Adipocyte (in vitro differentiated cells): ENCODE measurements at regions not wholly inside any gene's neighbourhood (a gene's known extent, or its start where the extent isn't known, plus 50 kb on each side); places are given as distances from the start of the nearest gene placed in this dataset.

Experiments used
- DNase-seq: peaks from one replicate; pipeline ENCODE4 v3.0.0-alpha.2; 2015; ENCODE audit warnings: low read depth
- H3K27me3 ChIP-seq: replicated peaks from 2 replicates; pipeline ENCODE4 v1.7.0; 2013; ENCODE audit warnings: mild to moderate bottlenecking, low read length, moderate library complexity; ENCODE audit not compliant: control insufficient read depth, insufficient read depth
- H3K36me3 ChIP-seq: 2 replicates; pipeline ENCODE4 v1.7.0; 2013; ENCODE audit warnings: low read length, mild to moderate bottlenecking, moderate library complexity; ENCODE audit not compliant: control insufficient read depth, insufficient read depth, severe bottlenecking
- H3K4me1 ChIP-seq: 2 replicates; pipeline ENCODE4 v1.7.0; 2013; ENCODE audit warnings: mild to moderate bottlenecking, low read length, moderate library complexity; ENCODE audit not compliant: control insufficient read depth, insufficient read depth
- H3K4me3 ChIP-seq: 2 replicates; pipeline ENCODE4 v1.7.0; 2013; ENCODE audit warnings: mild to moderate bottlenecking, low read length, moderate library complexity
- H3K9ac ChIP-seq: 2 replicates; pipeline ENCODE4 v1.7.0; 2013; ENCODE audit warnings: mild to moderate bottlenecking, low read length, moderate library complexity
- H3K9me3 ChIP-seq: 2 replicates; pipeline ENCODE4 v1.7.0; 2013; ENCODE audit warnings: mild to moderate bottlenecking, low read length, moderate library complexity; ENCODE audit not compliant: control insufficient read depth

- H3K9me3 ChIP-seq, result no peaks in the 10 kb centered on the region
- no peaks in the 10 kb centered on the region for H3K36me3 ChIP-seq
- no peak overlapping the region for H3K4me3 ChIP-seq
- no peaks in the 10 kb centered on the region for H3K4me1 ChIP-seq
- no peak overlapping the region for H3K9ac ChIP-seq
- peak; percentile 46 for DNase-seq
- H3K27me3 ChIP-seq, result no peaks in the 10 kb centered on the region
Measured at GRCh38 chr3:111362381-111363009, 179.5 kb upstream of the CD96 start.

- H3K9ac ChIP-seq, result no peak overlapping the region
- peaks cover 3% of the 10 kb centered on the region for H3K9me3 ChIP-seq
- no peak for DNase-seq
- no peaks in the 10 kb centered on the region for H3K36me3 ChIP-seq
- no peak overlapping the region for H3K4me3 ChIP-seq
- no peaks in the 10 kb centered on the region for H3K4me1 ChIP-seq
- no peaks in the 10 kb centered on the region for H3K27me3 ChIP-seq
Measured at GRCh38 chr3:111366515-111366914, 175.5 kb upstream of the CD96 start.

GRCh38 chr3:111368056-111368455 lies 173.9 kb upstream of the CD96 start:
- Histone ChIP-seq H3K4me1 (no peaks in the 10 kb centered on the region), H3K4me3 (no peak overlapping the region), H3K27me3 (no peaks in the 10 kb centered on the region), H3K9me3 (peaks cover 14% of the 10 kb centered on the region), H3K36me3 (no peaks in the 10 kb centered on the region), H3K9ac (no peak overlapping the region)
- DNase-seq, result peak; percentile 75

- no peak overlapping the region for H3K4me3 ChIP-seq
- no peaks in the 10 kb centered on the region for H3K4me1 ChIP-seq
- DNase-seq, result peak; percentile 6
- no peaks in the 10 kb centered on the region for H3K27me3 ChIP-seq
- H3K9me3 ChIP-seq, result peaks cover 14% of the 10 kb centered on the region
- H3K36me3 ChIP-seq, result no peaks in the 10 kb centered on the region
- no peak overlapping the region for H3K9ac ChIP-seq
Measured at GRCh38 chr3:111369958-111370357, 172.0 kb upstream of the CD96 start.

- Histone ChIP-seq H3K36me3 (no peaks in the 10 kb centered on the region), H3K4me3 (no peak overlapping the region), H3K27me3 (no peaks in the 10 kb centered on the region), H3K4me1 (no peaks in the 10 kb centered on the region), H3K9me3 (peaks cover 14% of the 10 kb centered on the region), H3K9ac (no peak overlapping the region)
- DNase-seq, result no peak
Measured at GRCh38 chr3:111373239-111373638, 168.8 kb upstream of the CD96 start.

GRCh38 chr3:111373861-111374260 lies 168.1 kb upstream of the CD96 start:
- no peak overlapping the region for H3K4me3 ChIP-seq
- no peaks in the 10 kb centered on the region for H3K4me1 ChIP-seq
- H3K27me3 ChIP-seq, result no peaks in the 10 kb centered on the region
- peaks cover 14% of the 10 kb centered on the region for H3K9me3 ChIP-seq
- peak; percentile 15 for DNase-seq
- no peak overlapping the region for H3K9ac ChIP-seq
- no peaks in the 10 kb centered on the region for H3K36me3 ChIP-seq

GRCh38 chr3:111385971-111386495 lies 156.0 kb upstream of the CD96 start:
- Histone ChIP-seq H3K4me1 (no peaks in the 10 kb centered on the region), H3K4me3 (no peak overlapping the region), H3K9ac (no peak overlapping the region), H3K9me3 (peaks cover 7% of the 10 kb centered on the region), H3K36me3 (no peaks in the 10 kb centered on the region), H3K27me3 (no peaks in the 10 kb centered on the region)
- no peak for DNase-seq

- no peak overlapping the region for H3K4me3 ChIP-seq
Measured at GRCh38 chr3:111392894-111393398, 149.1 kb upstream of the CD96 start.

GRCh38 chr3:111412656-111413055 lies 129.3 kb upstream of the CD96 start:
- Histone ChIP-seq H3K27me3 (no peaks in the 10 kb centered on the region), H3K9me3 (no peaks in the 10 kb centered on the region)

More at GRCh38 chr3:111392894-111393398, 149.1 kb upstream of the CD96 start:
- Histone ChIP-seq H3K4me1 (no peaks in the 10 kb centered on the region), H3K36me3 (no peaks in the 10 kb centered on the region), H3K9ac (no peak overlapping the region), H3K27me3 (no peaks in the 10 kb centered on the region), H3K9me3 (no peaks in the 10 kb centered on the region)
- no peak for DNase-seq

GRCh38 chr3:111414531-111414930 lies 127.5 kb upstream of the CD96 start:
- DNase-seq, result peak; percentile 76
- H3K4me3 ChIP-seq, result no peak overlapping the region
- no peaks in the 10 kb centered on the region for H3K4me1 ChIP-seq
- no peak overlapping the region for H3K9ac ChIP-seq
- H3K9me3 ChIP-seq, result no peaks in the 10 kb centered on the region
- H3K36me3 ChIP-seq, result no peaks in the 10 kb centered on the region
- H3K27me3 ChIP-seq, result no peaks in the 10 kb centered on the region

More at GRCh38 chr3:111412656-111413055, 129.3 kb upstream of the CD96 start:
- Histone ChIP-seq H3K4me1 (no peaks in the 10 kb centered on the region), H3K4me3 (no peak overlapping the region), H3K36me3 (no peaks in the 10 kb centered on the region), H3K9ac (no peak overlapping the region)
- no peak for DNase-seq

GRCh38 chr3:111415018-111415417 lies 127.0 kb upstream of the CD96 start:
- peak; percentile 11 for DNase-seq
- Histone ChIP-seq H3K27me3 (no peaks in the 10 kb centered on the region), H3K4me1 (no peaks in the 10 kb centered on the region), H3K9ac (no peak overlapping the region), H3K9me3 (no peaks in the 10 kb centered on the region), H3K36me3 (no peaks in the 10 kb centered on the region), H3K4me3 (no peak overlapping the region)

GRCh38 chr3:111418391-111418790 lies 123.6 kb upstream of the CD96 start:
- no peaks in the 10 kb centered on the region for H3K9me3 ChIP-seq
- H3K27me3 ChIP-seq, result no peaks in the 10 kb centered on the region
- H3K36me3 ChIP-seq, result no peaks in the 10 kb centered on the region
- H3K9ac ChIP-seq, result no peak overlapping the region
- no peak overlapping the region for H3K4me3 ChIP-seq
- no peaks in the 10 kb centered on the region for H3K4me1 ChIP-seq
- DNase-seq, result no peak
